SIG-M5 treated with dmso at 0.1 percent for 504 hours (cell line): ENCODE measurements at regions not wholly inside any gene's neighbourhood (a gene's known extent, or its start where the extent isn't known, plus 50 kb on each side); places are given as distances from the start of the nearest gene placed in this dataset.
"Not testable (repeated sequence)": the region's sequence is repeated elsewhere in the genome, so short reads cannot be mapped to it uniquely, and the experiment has no call there.

Source experiments
- DNase-seq: peaks from one replicate; lab custom pipeline; 2025; ENCODE audit not compliant: unreplicated experiment; lab: John Stamatoyannopoulos, UW

GRCh38 chr11:122604621-122605020, 50.9 kb upstream of the UBASH3B start:
- no peak for DNase-seq

GRCh38 chr11:122601141-122602125, 54.1 kb upstream of the UBASH3B start:
- no peak for DNase-seq

GRCh38 chr11:122600290-122600689, 55.2 kb upstream of the UBASH3B start:
- no peak for DNase-seq

GRCh38 chr11:122599434-122599833, 56.1 kb upstream of the UBASH3B start:
- DNase-seq = no peak

GRCh38 chr11:122598971-122599370, 56.6 kb upstream of the UBASH3B start:
- DNase-seq = no peak

GRCh38 chr11:122597511-122597910, 58.0 kb upstream of the UBASH3B start:
- DNase-seq = no peak

GRCh38 chr11:122594986-122595645, 60.4 kb upstream of the UBASH3B start:
- DNase-seq = no peak

GRCh38 chr11:122593473-122594420, 61.8 kb upstream of the UBASH3B start:
- no peak for DNase-seq

GRCh38 chr11:122592641-122593040, 62.9 kb upstream of the UBASH3B start:
- DNase-seq = no peak

GRCh38 chr11:122584670-122585069, 70.9 kb upstream of the UBASH3B start:
- no peak for DNase-seq

GRCh38 chr11:122580071-122580470, 75.5 kb upstream of the UBASH3B start:
- not testable (repeated sequence) for DNase-seq

GRCh38 chr11:122578171-122578825, 77.2 kb upstream of the UBASH3B start:
- DNase-seq = no peak

GRCh38 chr11:122572592-122572991, 82.9 kb upstream of the UBASH3B start:
- no peak for DNase-seq

GRCh38 chr11:122563761-122564160, 91.8 kb upstream of the UBASH3B start:
- no peak for DNase-seq

- DNase-seq = no peak
These were observed 95.7 kb upstream of the UBASH3B start for GRCh38 chr11:122559734-122560382.

GRCh38 chr11:122559218-122559617, 96.3 kb upstream of the UBASH3B start:
- not testable (repeated sequence) for DNase-seq

GRCh38 chr11:122557163-122557562, 98.4 kb upstream of the UBASH3B start:
- DNase-seq = not testable (repeated sequence)

GRCh38 chr11:122556605-122557004, 98.9 kb upstream of the UBASH3B start:
- DNase-seq = no peak

- no peak for DNase-seq
These were observed 117.5 kb upstream of the UBASH3B start for GRCh38 chr11:122538060-122538459.

GRCh38 chr11:122524898-122525297, 130.6 kb upstream of the UBASH3B start:
- no peak for DNase-seq
